ENCODE measurements at regions not wholly inside any gene's neighbourhood (a gene's known extent, or its start where the extent isn't known, plus 50 kb on each side); places are given as distances from the start of the nearest gene placed in this dataset.
"Not testable (repeated sequence)": the region's sequence is repeated elsewhere in the genome, so short reads cannot be mapped to it uniquely, and the experiment has no call there.

- no peak for DNase-seq
These were observed 1468.6 kb downstream of the CDH11 start for GRCh38 chr16:63653044-63653839.

- no peak for DNase-seq
These were observed 1469.8 kb downstream of the CDH11 start for GRCh38 chr16:63652091-63652490.

GRCh38 chr16:63650550-63650949 is 1471.3 kb downstream of the CDH11 start:
- no peak for DNase-seq

- DNase-seq, result not testable (repeated sequence)
These were observed 1488.0 kb downstream of the CDH11 start for GRCh38 chr16:63633706-63634445.

GRCh38 chr16:63629272-63629671 is 1492.6 kb downstream of the CDH11 start:
- no peak for DNase-seq

- DNase-seq, result no peak
These were observed 1493.1 kb downstream of the CDH11 start for GRCh38 chr16:63628812-63629211.

- no peak for DNase-seq
These were observed 1496.7 kb downstream of the CDH11 start for GRCh38 chr16:63625126-63625525.

- DNase-seq, result no peak
These were observed 1498.3 kb downstream of the CDH11 start for GRCh38 chr16:63623551-63624039.

GRCh38 chr16:63618896-63619485 is 1502.9 kb downstream of the CDH11 start:
- no peak for DNase-seq

- no peak for DNase-seq
These were observed 1503.7 kb downstream of the CDH11 start for GRCh38 chr16:63617990-63618763.

GRCh38 chr16:63617047-63617989 is 1504.5 kb downstream of the CDH11 start:
- no peak for DNase-seq

- no peak for DNase-seq
These were observed 1507.4 kb downstream of the CDH11 start for GRCh38 chr16:63614429-63614828.

GRCh38 chr16:63613701-63614100 is 1508.2 kb downstream of the CDH11 start:
- no peak for DNase-seq

- no peak for DNase-seq
These were observed 1509.2 kb downstream of the CDH11 start for GRCh38 chr16:63612462-63613227.

GRCh38 chr16:63606778-63607177 is 1515.1 kb downstream of the CDH11 start:
- no peak for DNase-seq

- no peak for DNase-seq
These were observed 1519.5 kb downstream of the CDH11 start for GRCh38 chr16:63602206-63602927.

GRCh38 chr16:63596716-63597115 is 1525.1 kb downstream of the CDH11 start:
- DNase-seq, result no peak

- DNase-seq, result no peak
These were observed 1529.0 kb downstream of the CDH11 start for GRCh38 chr16:63592852-63593251.

GRCh38 chr16:63581570-63581969 is 1540.3 kb downstream of the CDH11 start:
- no peak for DNase-seq

GRCh38 chr16:63578791-63579190 is 1542.6 kb upstream of the CDH8 start:
- no peak for DNase-seq
